ENCODE measurements at regions not wholly inside any gene's neighbourhood (a gene's known extent, or its start where the extent isn't known, plus 50 kb on each side); places are given as distances from the start of the nearest gene placed in this dataset.

DNA sequence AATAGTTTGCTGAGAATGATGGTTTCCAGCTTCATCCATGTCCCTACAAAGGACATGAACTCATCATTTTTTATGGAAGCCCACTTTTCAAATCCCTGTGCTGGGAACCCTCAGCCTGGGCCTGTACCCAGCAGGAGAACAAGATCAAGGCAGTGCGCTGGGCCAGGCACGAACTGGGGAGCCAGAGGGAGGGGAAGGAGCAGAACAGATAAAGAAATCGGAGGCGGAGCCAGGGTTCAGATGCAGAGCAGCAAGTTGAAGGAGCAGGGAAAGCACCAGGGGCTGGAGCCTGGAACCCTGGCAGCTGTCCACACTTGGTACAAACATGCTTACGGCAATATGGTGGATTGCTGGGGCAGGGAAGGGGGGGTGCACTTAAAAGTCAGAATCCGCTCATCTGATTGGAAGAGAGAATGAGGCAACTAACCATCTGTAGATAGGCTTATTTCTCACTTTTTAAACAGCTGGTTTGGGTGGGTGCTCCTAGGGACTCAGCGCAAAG, 107.5 kb downstream of the NOG start:
- no peak overlapping the region for H3K4me3 ChIP-seq
- no peaks in the 10 kb centered on the region for H3K9me3 ChIP-seq
- WGBS, 5 donors: 57 to 68% (median 60%) methylated on average over 7 of the region's 7 CpGs
- intact Hi-C loops (cut with DNase I; ENCODE audit: low total_unique reads): no loop called here
- no peaks in the 10 kb centered on the region for H3K36me3 ChIP-seq
- peak in 1 of 2 donors; percentile 20 for DNase-seq
- TF ChIP-seq POLR2A (IDR thresholded peaks at IDR 0.05): no peak
- TF ChIP-seq, protein P1, sequence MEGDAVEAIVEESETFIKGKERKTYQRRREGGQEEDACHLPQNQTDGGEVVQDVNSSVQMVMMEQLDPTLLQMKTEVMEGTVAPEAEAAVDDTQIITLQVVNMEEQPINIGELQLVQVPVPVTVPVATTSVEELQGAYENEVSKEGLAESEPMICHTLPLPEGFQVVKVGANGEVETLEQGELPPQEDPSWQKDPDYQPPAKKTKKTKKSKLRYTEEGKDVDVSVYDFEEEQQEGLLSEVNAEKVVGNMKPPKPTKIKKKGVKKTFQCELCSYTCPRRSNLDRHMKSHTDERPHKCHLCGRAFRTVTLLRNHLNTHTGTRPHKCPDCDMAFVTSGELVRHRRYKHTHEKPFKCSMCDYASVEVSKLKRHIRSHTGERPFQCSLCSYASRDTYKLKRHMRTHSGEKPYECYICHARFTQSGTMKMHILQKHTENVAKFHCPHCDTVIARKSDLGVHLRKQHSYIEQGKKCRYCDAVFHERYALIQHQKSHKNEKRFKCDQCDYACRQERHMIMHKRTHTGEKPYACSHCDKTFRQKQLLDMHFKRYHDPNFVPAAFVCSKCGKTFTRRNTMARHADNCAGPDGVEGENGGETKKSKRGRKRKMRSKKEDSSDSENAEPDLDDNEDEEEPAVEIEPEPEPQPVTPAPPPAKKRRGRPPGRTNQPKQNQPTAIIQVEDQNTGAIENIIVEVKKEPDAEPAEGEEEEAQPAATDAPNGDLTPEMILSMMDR (IDR thresholded peaks at IDR 0.05): no peak
- TF ChIP-seq POLR2AphosphoS5 (IDR thresholded peaks at IDR 0.05): no peak
- no peak for TF ChIP-seq EP300 (IDR thresholded peaks at IDR 0.05)
- peaks cover 0 to 17% (median 16%) of the 10 kb centered on the region in 4 donors for H3K4me1 ChIP-seq
- peaks cover 0 to 23% (median 0%) of the 10 kb centered on the region in 3 donors for H3K27me3 ChIP-seq
- no peak overlapping the region for H3K27ac ChIP-seq

DNA sequence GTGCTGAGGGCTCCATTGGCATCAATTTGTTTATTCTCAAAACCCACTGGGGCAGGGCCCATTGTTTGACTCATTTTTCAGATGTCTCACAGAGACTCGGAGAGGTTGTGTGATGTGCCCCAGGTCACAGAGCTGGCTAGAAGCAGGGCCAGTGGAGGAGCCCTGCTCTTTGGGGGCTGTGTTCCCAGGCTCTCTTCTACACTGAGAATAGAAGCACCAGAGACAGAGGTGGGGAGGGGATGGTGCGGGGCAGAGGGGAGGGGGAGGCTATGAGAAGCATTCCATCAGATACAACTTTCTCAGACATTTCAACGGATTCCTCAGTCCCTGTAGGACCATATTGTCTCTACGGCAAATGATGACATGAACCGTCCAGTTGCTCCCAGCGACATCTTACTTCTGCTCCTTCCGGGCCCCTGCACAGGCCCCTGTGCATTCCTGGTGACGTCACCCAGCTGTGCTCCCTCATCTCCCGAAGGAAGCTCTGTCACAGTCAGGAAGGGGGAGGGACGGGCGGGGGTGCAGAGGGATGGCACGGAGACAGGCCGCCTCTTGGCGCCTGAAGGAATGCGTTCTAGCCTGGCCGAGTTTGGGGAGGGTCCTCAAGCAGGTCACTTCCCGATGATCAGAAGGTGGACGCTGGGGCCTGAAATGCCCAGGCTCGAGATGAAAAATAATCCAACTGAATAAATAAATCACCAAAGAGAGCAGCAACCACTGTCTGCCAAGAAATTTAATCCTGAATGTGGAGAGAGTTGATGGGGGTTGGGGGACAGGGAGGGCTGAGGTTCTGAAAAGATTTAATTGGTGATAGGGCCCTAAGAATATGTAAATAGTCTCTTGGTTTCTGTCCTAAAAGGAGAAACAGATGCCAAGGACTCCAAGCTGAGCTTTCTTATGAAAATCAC, 114.1 kb downstream of the NOG start:
- Histone ChIP-seq H3K4me3 (no peak overlapping the region), H3K27me3 (peaks cover 0 to 31% (median 6%) of the 10 kb centered on the region in 3 donors), H3K36me3 (no peaks in the 10 kb centered on the region), H3K4me1 (peaks cover 0 to 11% (median 4%) of the 10 kb centered on the region in 4 donors), H3K27ac (peak overlapping the region in 1 of 5 donors; percentile 32), H3K9me3 (no peaks in the 10 kb centered on the region)
- 32 to 51% (median 37%) methylated on average over 15 to 19 of the region's 19 CpGs for WGBS, 5 donors
- peak in 1 of 2 donors; percentile 72 for DNase-seq
- no peak for TF ChIP-seq POLR2A (IDR thresholded peaks at IDR 0.05)
- no peak for TF ChIP-seq EP300 (IDR thresholded peaks at IDR 0.05)
- no peak for TF ChIP-seq POLR2AphosphoS5 (IDR thresholded peaks at IDR 0.05)
- TF ChIP-seq, protein P1 (IDR thresholded peaks at IDR 0.05): no peak
- intact Hi-C loops (cut with DNase I; ENCODE audit: low total_unique reads): no loop called here

GRCh38 chr17:56708220-56708558, 114.7 kb downstream of the NOG start:
- Histone ChIP-seq H3K27me3 (peaks cover 0 to 25% (median 6%) of the 10 kb centered on the region in 3 donors), H3K9me3 (no peaks in the 10 kb centered on the region), H3K27ac (peak overlapping the region in 1 of 5 donors; percentile 32), H3K4me3 (no peak overlapping the region), H3K36me3 (no peaks in the 10 kb centered on the region), H3K4me1 (peaks cover 0 to 11% (median 4%) of the 10 kb centered on the region in 4 donors)
- intact Hi-C loops (cut with DNase I; ENCODE audit: low total_unique reads): no loop called here
- 6 to 54% (median 44%) methylated on average over 1 of the region's 1 CpG for WGBS, 5 donors
- TF ChIP-seq POLR2A (IDR thresholded peaks at IDR 0.05) (no peak), EP300 (IDR thresholded peaks at IDR 0.05) (no peak), POLR2AphosphoS5 (IDR thresholded peaks at IDR 0.05) (no peak)
- TF ChIP-seq, protein P1 (IDR thresholded peaks at IDR 0.05): no peak
- DNase-seq: peak in 1 of 2 donors; percentile 44

DNA sequence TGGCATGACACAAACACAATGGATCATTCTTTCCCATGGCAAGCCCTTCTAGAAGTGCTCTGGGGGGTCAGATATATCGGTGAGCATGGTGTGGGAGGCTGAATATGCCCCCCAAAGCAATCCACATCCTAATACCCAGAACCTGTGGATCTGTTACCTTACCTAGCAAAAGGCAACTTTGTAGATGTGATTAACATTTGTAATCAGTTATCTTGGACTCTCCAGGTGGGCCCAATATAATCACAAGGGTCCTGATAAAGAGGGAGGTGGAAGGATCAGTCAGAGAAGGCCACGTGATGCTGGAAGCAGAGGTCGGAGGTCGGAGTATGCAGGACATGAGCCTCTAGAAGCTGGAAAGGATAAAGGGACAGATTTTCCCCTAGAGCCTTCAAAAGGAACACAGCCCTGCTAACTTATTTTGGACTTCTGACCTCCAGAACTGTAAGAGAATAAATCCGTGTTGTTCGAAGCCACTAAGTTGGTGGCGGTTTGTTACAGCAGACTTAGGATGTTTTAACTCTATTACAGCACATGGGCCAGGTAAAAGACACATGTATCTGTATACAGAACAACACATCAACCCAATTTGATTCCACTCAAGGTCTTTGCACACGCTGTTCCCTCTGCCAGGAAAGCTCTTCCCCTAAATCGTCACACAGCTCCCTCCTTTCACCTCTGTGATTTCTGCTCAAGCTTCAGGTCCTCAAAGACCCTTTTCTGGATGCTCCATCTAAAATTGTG, 115.3 kb downstream of the NOG start:
- H3K27ac ChIP-seq: no peak overlapping the region
- H3K4me1 ChIP-seq: peaks cover 0 to 11% (median 4%) of the 10 kb centered on the region in 4 donors
- TF ChIP-seq EP300 (IDR thresholded peaks at IDR 0.05) (no peak), POLR2AphosphoS5 (IDR thresholded peaks at IDR 0.05) (no peak), POLR2A (IDR thresholded peaks at IDR 0.05) (no peak)
- TF ChIP-seq, protein P1 (IDR thresholded peaks at IDR 0.05): no peak
- no peak overlapping the region for H3K4me3 ChIP-seq
- intact Hi-C loops (cut with DNase I; ENCODE audit: low total_unique reads): no loop called here
- DNase-seq: no peak
- WGBS, 5 donors: 63 to 73% (median 70%) methylated on average over 9 of the region's 9 CpGs
- peaks cover 0 to 19% (median 6%) of the 10 kb centered on the region in 3 donors for H3K27me3 ChIP-seq
- no peaks in the 10 kb centered on the region for H3K9me3 ChIP-seq
- H3K36me3 ChIP-seq: no peaks in the 10 kb centered on the region

Measured in stomach (tissue), 8 donors.